SK-N-MC (cell line): ENCODE measurements at regions not wholly inside any gene's neighbourhood (a gene's known extent, or its start where the extent isn't known, plus 50 kb on each side); places are given as distances from the start of the nearest gene placed in this dataset.

ENCODE experiments used
- EZH2 ChIP-seq: fragments of 200-600 bp; sonication (generic); IDR thresholded peaks from one replicate; pipeline ENCODE4 v1.6.1; 2017; ENCODE audit warnings: antibody characterized with exemption
- POLR2AphosphoS5 ChIP-seq: IDR thresholded peaks from 2 replicates; pipeline ENCODE4 v1.6.1; 2012; ENCODE audit warnings: mild to moderate bottlenecking, low read depth, low read length, borderline replicate concordance

GRCh38 chr3:193917158-193917557 is 218.8 kb upstream of the HES1 start:
- no peak for TF ChIP-seq EZH2
- no peak for TF ChIP-seq POLR2AphosphoS5
